ENCODE measurements at regions not wholly inside any gene's neighbourhood (a gene's known extent, or its start where the extent isn't known, plus 50 kb on each side); places are given as distances from the start of the nearest gene placed in this dataset.

GRCh38 chr1:93740601-93741031 lies 59.0 kb upstream of the BCAR3 start:
- H3K9me3 ChIP-seq (ENCODE audit: insufficient read depth, low read depth, low read length) = no peaks in the 10 kb centered on the region
- H3K9ac ChIP-seq (ENCODE audit: low read length) = no peak overlapping the region
- H3K4me1 ChIP-seq (ENCODE audit: insufficient read depth, low read length) = peaks cover 19% of the 10 kb centered on the region
- FAIRE-seq (no peak), DNase-seq (ENCODE audit: low read depth) (no peak)
- peaks cover 3% of the 10 kb centered on the region for H3K36me3 Mint-ChIP-seq (ENCODE audit: low read depth, unreplicated experiment)
- TF ChIP-seq EZH2 (IDR thresholded peaks at IDR 0.05; ENCODE audit: insufficient read depth, low read length) (no peak), CTCF (IDR thresholded peaks at IDR 0.05; ENCODE audit: insufficient read depth, low read depth, low read length) (no peak)
- H3K36me3 ChIP-seq (ENCODE audit: insufficient read depth, low read length) = no peaks in the 10 kb centered on the region
- peaks cover 25% of the 10 kb centered on the region for H3K4me1 Mint-ChIP-seq (ENCODE audit: low read depth, unreplicated experiment)
- no peak overlapping the region for H3K4me2 ChIP-seq (ENCODE audit: low read length)
- H3K9me3 Mint-ChIP-seq (ENCODE audit: unreplicated experiment) = peaks cover 2% of the 10 kb centered on the region
- peaks cover 4% of the 10 kb centered on the region for H3K27me3 Mint-ChIP-seq (ENCODE audit: low read depth, unreplicated experiment)
- H2AFZ ChIP-seq (ENCODE audit: low read depth, low read length) = no peak overlapping the region
- no peak overlapping the region for H3K4me3 Mint-ChIP-seq (ENCODE audit: unreplicated experiment)
- H3K27me3 ChIP-seq (ENCODE audit: insufficient read depth, low read length) = no peaks in the 10 kb centered on the region
- no peak overlapping the region for H3K27ac Mint-ChIP-seq (ENCODE audit: unreplicated experiment)
- no peaks in the 10 kb centered on the region for H3K79me2 ChIP-seq (ENCODE audit: insufficient read depth, low read length)
- H4K20me1 ChIP-seq (ENCODE audit: insufficient read depth, low read length) = no peaks in the 10 kb centered on the region
- no peak overlapping the region for H3K27ac ChIP-seq (ENCODE audit: low read depth, low read length)
- no peak overlapping the region for H3K4me3 ChIP-seq (ENCODE audit: insufficient read depth, low read depth, low read length)

- no peak for DNase-seq (ENCODE audit: low read depth)
- Mint-ChIP-seq H3K4me3 (ENCODE audit: unreplicated experiment) (no peak overlapping the region), H3K27ac (ENCODE audit: unreplicated experiment) (no peak overlapping the region), H3K36me3 (ENCODE audit: low read depth, unreplicated experiment) (peaks cover 3% of the 10 kb centered on the region), H3K27me3 (ENCODE audit: low read depth, unreplicated experiment) (peaks cover 4% of the 10 kb centered on the region), H3K4me1 (ENCODE audit: low read depth, unreplicated experiment) (peaks cover 27% of the 10 kb centered on the region), H3K9me3 (ENCODE audit: unreplicated experiment) (peaks cover 2% of the 10 kb centered on the region)
- Histone ChIP-seq H3K79me2 (ENCODE audit: insufficient read depth, low read length) (no peaks in the 10 kb centered on the region), H3K4me1 (ENCODE audit: insufficient read depth, low read length) (peaks cover 24% of the 10 kb centered on the region), H3K4me3 (ENCODE audit: insufficient read depth, low read depth, low read length) (no peak overlapping the region), H3K9me3 (ENCODE audit: insufficient read depth, low read depth, low read length) (no peaks in the 10 kb centered on the region), H2AFZ (ENCODE audit: low read depth, low read length) (peak overlapping the region; percentile 42), H3K4me2 (ENCODE audit: low read length) (no peak overlapping the region), H4K20me1 (ENCODE audit: insufficient read depth, low read length) (no peaks in the 10 kb centered on the region), H3K36me3 (ENCODE audit: insufficient read depth, low read length) (no peaks in the 10 kb centered on the region), H3K9ac (ENCODE audit: low read length) (no peak overlapping the region), H3K27me3 (ENCODE audit: insufficient read depth, low read length) (no peaks in the 10 kb centered on the region), H3K27ac (ENCODE audit: low read depth, low read length) (no peak overlapping the region)
- FAIRE-seq = no peak
- TF ChIP-seq CTCF (IDR thresholded peaks at IDR 0.05; ENCODE audit: insufficient read depth, low read depth, low read length) (no peak), EZH2 (IDR thresholded peaks at IDR 0.05; ENCODE audit: insufficient read depth, low read length) (no peak)
These were observed 58.5 kb upstream of the BCAR3 start for GRCh38 chr1:93740157-93740556.

GRCh38 chr1:93739472-93739871 lies 57.8 kb upstream of the BCAR3 start:
- Mint-ChIP-seq H3K27ac (ENCODE audit: unreplicated experiment) (no peak overlapping the region), H3K9me3 (ENCODE audit: unreplicated experiment) (peaks cover 2% of the 10 kb centered on the region), H3K4me3 (ENCODE audit: unreplicated experiment) (no peak overlapping the region), H3K27me3 (ENCODE audit: low read depth, unreplicated experiment) (no peaks in the 10 kb centered on the region), H3K36me3 (ENCODE audit: low read depth, unreplicated experiment) (peaks cover 3% of the 10 kb centered on the region), H3K4me1 (ENCODE audit: low read depth, unreplicated experiment) (peaks cover 34% of the 10 kb centered on the region)
- no peak overlapping the region for H3K9ac ChIP-seq (ENCODE audit: low read length)
- no peaks in the 10 kb centered on the region for H3K9me3 ChIP-seq (ENCODE audit: insufficient read depth, low read depth, low read length)
- H3K36me3 ChIP-seq (ENCODE audit: insufficient read depth, low read length) = no peaks in the 10 kb centered on the region
- TF ChIP-seq EZH2 (IDR thresholded peaks at IDR 0.05; ENCODE audit: insufficient read depth, low read length) (no peak), CTCF (IDR thresholded peaks at IDR 0.05; ENCODE audit: insufficient read depth, low read depth, low read length) (no peak)
- H4K20me1 ChIP-seq (ENCODE audit: insufficient read depth, low read length) = no peaks in the 10 kb centered on the region
- FAIRE-seq (no peak), DNase-seq (ENCODE audit: low read depth) (no peak)
- H3K4me3 ChIP-seq (ENCODE audit: insufficient read depth, low read depth, low read length) = no peak overlapping the region
- H3K4me1 ChIP-seq (ENCODE audit: insufficient read depth, low read length) = peaks cover 30% of the 10 kb centered on the region
- H2AFZ ChIP-seq (ENCODE audit: low read depth, low read length) = no peak overlapping the region
- H3K4me2 ChIP-seq (ENCODE audit: low read length) = no peak overlapping the region
- no peak overlapping the region for H3K27ac ChIP-seq (ENCODE audit: low read depth, low read length)
- H3K79me2 ChIP-seq (ENCODE audit: insufficient read depth, low read length) = no peaks in the 10 kb centered on the region
- H3K27me3 ChIP-seq (ENCODE audit: insufficient read depth, low read length) = no peaks in the 10 kb centered on the region
